ENCODE measurements at regions not wholly inside any gene's neighbourhood (a gene's known extent, or its start where the extent isn't known, plus 50 kb on each side); places are given as distances from the start of the nearest gene placed in this dataset.

GRCh38 chr19:46952874-46953273 is 66.8 kb upstream of the NPAS1 start:
- no peak overlapping the region for H3K4me2 ChIP-seq (ENCODE audit: low read length)
- no peak overlapping the region for H3K4ac ChIP-seq (ENCODE audit: low read depth, low read length)
- no peaks in the 10 kb centered on the region for H3K27me3 ChIP-seq (ENCODE audit: insufficient read depth, low read length, poor library complexity)
- no peak overlapping the region for H3K4me3 ChIP-seq (ENCODE audit: low read length)
- no peak overlapping the region for H2AK5ac ChIP-seq (ENCODE audit: low read length)
- H3K79me2 ChIP-seq (ENCODE audit: control insufficient read depth, insufficient read depth, low read length): peaks cover 3% of the 10 kb centered on the region
- H2BK15ac ChIP-seq (replicated peaks; ENCODE audit: low read depth): no peak overlapping the region
- H3K9ac ChIP-seq (ENCODE audit: low read length): no peak overlapping the region
- H3K18ac ChIP-seq (ENCODE audit: low read length): no peak overlapping the region
- H4K5ac ChIP-seq (ENCODE audit: low read length): no peak overlapping the region
- H2BK120ac ChIP-seq (ENCODE audit: low read depth, low read length): no peak overlapping the region
- H3K23ac ChIP-seq (ENCODE audit: low read length): no peak overlapping the region
- no peak overlapping the region for H3K56ac ChIP-seq (ENCODE audit: low read length)
- H3K4me1 ChIP-seq (ENCODE audit: control insufficient read depth, low read depth, low read length): no peaks in the 10 kb centered on the region
- WGBS (ENCODE audit: extremely low coverage, insufficient coverage, low lambda C conversion rate): no CpG with 5 or more reads among the region's 5 CpGs
- no peaks in the 10 kb centered on the region for H3K36me3 ChIP-seq (ENCODE audit: control insufficient read depth, insufficient read depth, low read length)
- H3K27ac ChIP-seq (ENCODE audit: low read depth, low read length): no peak overlapping the region
- H4K8ac ChIP-seq (ENCODE audit: low read depth, low read length): no peak overlapping the region
- peaks cover 19% of the 10 kb centered on the region for H3K79me1 ChIP-seq (ENCODE audit: low read length)
- H2BK5ac ChIP-seq (ENCODE audit: low read length): no peak overlapping the region
- no peak for DNase-seq

DNA sequence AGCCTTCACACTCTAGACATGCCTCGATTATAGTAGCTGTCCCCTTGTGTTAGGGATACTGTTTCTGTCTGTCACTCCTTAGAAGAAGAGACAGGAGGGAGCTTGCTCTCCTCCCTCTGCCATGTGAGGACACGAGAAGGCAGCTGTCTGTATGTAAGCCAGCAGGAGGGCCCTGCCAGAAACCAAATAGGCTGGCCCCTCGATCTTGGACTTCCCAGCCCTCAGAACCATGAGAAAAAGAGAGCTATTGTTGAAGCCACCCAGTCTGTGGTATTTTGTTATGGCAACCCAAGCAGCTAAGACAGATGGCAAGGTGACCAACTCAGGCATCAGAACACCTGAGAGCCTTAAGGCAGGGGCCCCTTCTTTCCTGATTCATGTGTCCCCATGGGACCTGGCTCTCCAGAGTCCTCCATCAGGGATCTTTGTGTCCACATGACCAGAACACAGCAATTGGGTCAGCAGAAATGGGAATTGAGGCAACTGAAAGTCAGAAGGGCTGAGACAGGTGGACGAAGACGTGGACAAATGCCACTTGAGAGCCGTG is 65.6 kb upstream of the NPAS1 start:
- Histone ChIP-seq H4K8ac (ENCODE audit: low read depth, low read length) (no peak overlapping the region), H3K4ac (ENCODE audit: low read depth, low read length) (no peak overlapping the region), H2AK5ac (ENCODE audit: low read length) (no peak overlapping the region), H3K4me1 (ENCODE audit: control insufficient read depth, low read depth, low read length) (no peaks in the 10 kb centered on the region), H3K4me3 (ENCODE audit: low read length) (no peak overlapping the region), H3K27ac (ENCODE audit: low read depth, low read length) (no peak overlapping the region), H3K23ac (ENCODE audit: low read length) (no peak overlapping the region), H4K5ac (ENCODE audit: low read length) (no peak overlapping the region), H3K27me3 (ENCODE audit: insufficient read depth, low read length, poor library complexity) (no peaks in the 10 kb centered on the region), H3K79me1 (ENCODE audit: low read length) (peaks cover 19% of the 10 kb centered on the region), H3K56ac (ENCODE audit: low read length) (no peak overlapping the region), H2BK120ac (ENCODE audit: low read depth, low read length) (no peak overlapping the region), H2BK15ac (replicated peaks; ENCODE audit: low read depth) (no peak overlapping the region), H3K79me2 (ENCODE audit: control insufficient read depth, insufficient read depth, low read length) (peaks cover 5% of the 10 kb centered on the region), H3K9ac (ENCODE audit: low read length) (no peak overlapping the region), H2BK5ac (ENCODE audit: low read length) (no peak overlapping the region), H3K18ac (ENCODE audit: low read length) (no peak overlapping the region), H3K4me2 (ENCODE audit: low read length) (no peak overlapping the region), H3K36me3 (ENCODE audit: control insufficient read depth, insufficient read depth, low read length) (no peaks in the 10 kb centered on the region)
- no CpG with 5 or more reads among the region's 6 CpGs for WGBS (ENCODE audit: extremely low coverage, insufficient coverage, low lambda C conversion rate)
- no peak for DNase-seq

DNA sequence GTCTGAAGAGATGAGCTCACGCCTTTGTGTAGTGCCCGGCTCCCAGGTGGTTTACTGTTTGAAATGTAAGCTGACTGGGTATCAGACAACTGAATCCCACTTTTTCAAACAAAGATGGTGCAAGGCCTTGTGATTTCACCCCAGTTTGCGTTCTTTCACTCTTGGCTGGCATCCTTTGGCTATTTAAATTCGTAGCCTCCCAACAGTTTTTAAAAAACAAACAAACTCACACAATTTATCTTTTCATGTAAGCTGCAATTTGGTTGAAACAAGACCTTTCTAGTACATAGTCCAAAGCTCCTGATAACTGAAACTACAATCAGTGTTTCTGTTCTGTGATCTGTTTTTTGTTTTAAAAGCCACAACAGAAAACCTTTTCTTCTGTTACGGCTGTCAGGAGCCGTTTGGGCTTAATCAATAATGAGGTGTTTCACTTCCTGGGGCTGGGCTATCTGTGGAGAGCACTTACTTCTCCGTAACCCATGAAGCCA is 65.1 kb upstream of the NPAS1 start:
- Histone ChIP-seq H2AK5ac (ENCODE audit: low read length) (no peak overlapping the region), H4K8ac (ENCODE audit: low read depth, low read length) (no peak overlapping the region), H3K18ac (ENCODE audit: low read length) (no peak overlapping the region), H2BK15ac (replicated peaks; ENCODE audit: low read depth) (no peak overlapping the region), H2BK120ac (ENCODE audit: low read depth, low read length) (no peak overlapping the region), H3K56ac (ENCODE audit: low read length) (no peak overlapping the region), H3K4me3 (ENCODE audit: low read length) (no peak overlapping the region), H3K79me2 (ENCODE audit: control insufficient read depth, insufficient read depth, low read length) (peaks cover 5% of the 10 kb centered on the region), H2BK5ac (ENCODE audit: low read length) (no peak overlapping the region), H3K9ac (ENCODE audit: low read length) (no peak overlapping the region), H3K4ac (ENCODE audit: low read depth, low read length) (no peak overlapping the region), H3K79me1 (ENCODE audit: low read length) (peaks cover 19% of the 10 kb centered on the region), H3K36me3 (ENCODE audit: control insufficient read depth, insufficient read depth, low read length) (no peaks in the 10 kb centered on the region), H3K23ac (ENCODE audit: low read length) (no peak overlapping the region), H3K27me3 (ENCODE audit: insufficient read depth, low read length, poor library complexity) (no peaks in the 10 kb centered on the region), H4K5ac (ENCODE audit: low read length) (no peak overlapping the region), H3K27ac (ENCODE audit: low read depth, low read length) (no peak overlapping the region), H3K4me1 (ENCODE audit: control insufficient read depth, low read depth, low read length) (no peaks in the 10 kb centered on the region), H3K4me2 (ENCODE audit: low read length) (no peak overlapping the region)
- DNase-seq: no peak
- no CpG with 5 or more reads among the region's 7 CpGs for whole genome bisulfite sequencing (ENCODE audit: extremely low coverage, insufficient coverage, low lambda C conversion rate)

DNA sequence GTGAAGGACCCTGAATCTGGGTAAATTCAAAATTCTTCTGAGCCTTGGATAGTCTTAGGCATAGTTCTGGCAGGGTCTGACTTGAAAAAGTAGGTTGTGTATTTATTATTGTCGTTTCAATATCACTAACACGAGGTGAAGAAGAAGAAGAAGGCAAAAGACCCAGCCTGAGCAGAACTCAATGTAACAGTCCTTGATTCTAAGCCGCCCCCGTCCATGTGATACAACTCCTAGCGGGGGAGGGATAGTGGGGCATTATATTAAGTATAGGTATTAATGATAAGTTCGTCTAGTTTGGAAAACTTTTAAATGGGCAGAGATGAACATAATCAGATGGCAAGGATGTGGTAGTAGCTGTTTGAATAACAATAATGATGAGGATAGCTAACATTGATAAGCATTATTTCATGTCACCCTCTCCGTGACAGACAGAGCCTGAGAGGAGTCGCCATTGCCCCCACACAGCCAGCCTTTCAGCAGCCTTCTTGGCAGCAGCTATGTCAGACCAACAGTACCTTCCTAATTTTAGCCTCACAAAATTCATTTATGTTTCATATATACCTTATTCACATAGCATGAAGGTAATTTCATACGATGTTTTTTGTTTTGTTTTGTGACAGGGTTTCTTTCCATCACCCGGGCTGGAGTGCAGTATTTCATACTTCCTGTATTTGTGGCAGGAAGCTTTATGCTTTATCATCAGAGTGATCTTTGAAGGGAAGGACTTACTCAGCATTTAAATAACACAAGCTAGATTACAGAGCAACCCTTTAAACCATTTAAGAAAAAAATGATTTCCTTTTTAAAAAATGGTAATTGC is 64.4 kb upstream of the NPAS1 start:
- DNase-seq: no peak
- H2BK15ac ChIP-seq (replicated peaks; ENCODE audit: low read depth): no peak overlapping the region
- no peak overlapping the region for H2AK5ac ChIP-seq (ENCODE audit: low read length)
- no peak overlapping the region for H3K4ac ChIP-seq (ENCODE audit: low read depth, low read length)
- no peaks in the 10 kb centered on the region for H3K27me3 ChIP-seq (ENCODE audit: insufficient read depth, low read length, poor library complexity)
- H3K56ac ChIP-seq (ENCODE audit: low read length): no peak overlapping the region
- H3K27ac ChIP-seq (ENCODE audit: low read depth, low read length): no peak overlapping the region
- no peaks in the 10 kb centered on the region for H3K36me3 ChIP-seq (ENCODE audit: control insufficient read depth, insufficient read depth, low read length)
- 100% methylated on average over 1 of the region's 10 CpGs for WGBS (ENCODE audit: extremely low coverage, insufficient coverage, low lambda C conversion rate)
- peaks cover 5% of the 10 kb centered on the region for H3K79me2 ChIP-seq (ENCODE audit: control insufficient read depth, insufficient read depth, low read length)
- peaks cover 18% of the 10 kb centered on the region for H3K79me1 ChIP-seq (ENCODE audit: low read length)
- no peak overlapping the region for H2BK5ac ChIP-seq (ENCODE audit: low read length)
- H3K4me1 ChIP-seq (ENCODE audit: control insufficient read depth, low read depth, low read length): no peaks in the 10 kb centered on the region
- no peak overlapping the region for H3K9ac ChIP-seq (ENCODE audit: low read length)
- H3K4me3 ChIP-seq (ENCODE audit: low read length): no peak overlapping the region
- no peak overlapping the region for H2BK120ac ChIP-seq (ENCODE audit: low read depth, low read length)
- no peak overlapping the region for H3K23ac ChIP-seq (ENCODE audit: low read length)
- H4K8ac ChIP-seq (ENCODE audit: low read depth, low read length): no peak overlapping the region
- no peak overlapping the region for H4K5ac ChIP-seq (ENCODE audit: low read length)
- no peak overlapping the region for H3K4me2 ChIP-seq (ENCODE audit: low read length)
- no peak overlapping the region for H3K18ac ChIP-seq (ENCODE audit: low read length)

- H3K4me2 ChIP-seq (ENCODE audit: low read length): no peak overlapping the region
- H3K4me1 ChIP-seq (ENCODE audit: control insufficient read depth, low read depth, low read length): no peaks in the 10 kb centered on the region
- no peak overlapping the region for H3K27ac ChIP-seq (ENCODE audit: low read depth, low read length)
- no peak overlapping the region for H3K9ac ChIP-seq (ENCODE audit: low read length)
- no peak overlapping the region for H3K4ac ChIP-seq (ENCODE audit: low read depth, low read length)
- no peaks in the 10 kb centered on the region for H3K27me3 ChIP-seq (ENCODE audit: insufficient read depth, low read length, poor library complexity)
- H3K23ac ChIP-seq (ENCODE audit: low read length): no peak overlapping the region
- no peak overlapping the region for H3K18ac ChIP-seq (ENCODE audit: low read length)
- no peak overlapping the region for H3K4me3 ChIP-seq (ENCODE audit: low read length)
- H2BK120ac ChIP-seq (ENCODE audit: low read depth, low read length): no peak overlapping the region
- WGBS (ENCODE audit: extremely low coverage, insufficient coverage, low lambda C conversion rate): no CpG with 5 or more reads among the region's 6 CpGs
- H3K79me2 ChIP-seq (ENCODE audit: control insufficient read depth, insufficient read depth, low read length): peaks cover 3% of the 10 kb centered on the region
- no peak overlapping the region for H4K8ac ChIP-seq (ENCODE audit: low read depth, low read length)
- no peak overlapping the region for H3K56ac ChIP-seq (ENCODE audit: low read length)
- DNase-seq: no peak
- H2BK5ac ChIP-seq (ENCODE audit: low read length): no peak overlapping the region
- H4K5ac ChIP-seq (ENCODE audit: low read length): no peak overlapping the region
- H3K79me1 ChIP-seq (ENCODE audit: low read length): peaks cover 11% of the 10 kb centered on the region
- no peaks in the 10 kb centered on the region for H3K36me3 ChIP-seq (ENCODE audit: control insufficient read depth, insufficient read depth, low read length)
- H2BK15ac ChIP-seq (replicated peaks; ENCODE audit: low read depth): no peak overlapping the region
- no peak overlapping the region for H2AK5ac ChIP-seq (ENCODE audit: low read length)
Measured at GRCh38 chr19:46955813-46956371, 63.7 kb upstream of the NPAS1 start.

Measured in mesendoderm (in vitro differentiated cells).